ENCODE measurements at regions not wholly inside any gene's neighbourhood (a gene's known extent, or its start where the extent isn't known, plus 50 kb on each side); places are given as distances from the start of the nearest gene placed in this dataset.

DNA sequence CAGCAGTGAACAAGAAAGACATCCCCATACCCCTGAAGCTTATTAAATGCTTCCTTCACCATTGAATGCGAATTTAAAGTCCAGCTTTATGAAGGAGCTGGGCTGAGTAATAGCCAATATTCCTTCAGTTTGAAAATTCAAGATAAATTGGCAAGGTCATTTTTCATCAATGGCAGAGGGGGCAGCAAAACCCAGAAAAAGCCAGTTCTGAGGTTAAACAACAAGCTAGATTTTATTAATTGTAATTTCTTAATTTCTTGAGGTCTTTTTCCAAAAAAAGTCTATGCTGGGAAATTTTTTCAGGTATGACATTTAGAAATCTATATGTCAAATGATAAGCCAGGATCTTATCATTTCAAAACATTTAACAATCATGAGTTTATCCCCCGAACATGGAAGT lies 808.9 kb downstream of the RPA4 start:
- TF ChIP-seq POLR2A (IDR thresholded peaks at IDR 0.05): no peak
- TF ChIP-seq, protein P1, sequence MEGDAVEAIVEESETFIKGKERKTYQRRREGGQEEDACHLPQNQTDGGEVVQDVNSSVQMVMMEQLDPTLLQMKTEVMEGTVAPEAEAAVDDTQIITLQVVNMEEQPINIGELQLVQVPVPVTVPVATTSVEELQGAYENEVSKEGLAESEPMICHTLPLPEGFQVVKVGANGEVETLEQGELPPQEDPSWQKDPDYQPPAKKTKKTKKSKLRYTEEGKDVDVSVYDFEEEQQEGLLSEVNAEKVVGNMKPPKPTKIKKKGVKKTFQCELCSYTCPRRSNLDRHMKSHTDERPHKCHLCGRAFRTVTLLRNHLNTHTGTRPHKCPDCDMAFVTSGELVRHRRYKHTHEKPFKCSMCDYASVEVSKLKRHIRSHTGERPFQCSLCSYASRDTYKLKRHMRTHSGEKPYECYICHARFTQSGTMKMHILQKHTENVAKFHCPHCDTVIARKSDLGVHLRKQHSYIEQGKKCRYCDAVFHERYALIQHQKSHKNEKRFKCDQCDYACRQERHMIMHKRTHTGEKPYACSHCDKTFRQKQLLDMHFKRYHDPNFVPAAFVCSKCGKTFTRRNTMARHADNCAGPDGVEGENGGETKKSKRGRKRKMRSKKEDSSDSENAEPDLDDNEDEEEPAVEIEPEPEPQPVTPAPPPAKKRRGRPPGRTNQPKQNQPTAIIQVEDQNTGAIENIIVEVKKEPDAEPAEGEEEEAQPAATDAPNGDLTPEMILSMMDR (IDR thresholded peaks at IDR 0.05): no peak
